Prostate gland (tissue), 2 donors: ENCODE measurements at regions not wholly inside any gene's neighbourhood (a gene's known extent, or its start where the extent isn't known, plus 50 kb on each side); places are given as distances from the start of the nearest gene placed in this dataset.

Experiments used
- CTCF ChIP-seq, 4 experiments: fragments of 200-600 bp in 2 of 4; fragments of 450-650 bp in 2 of 4; sonication (generic) in 2 of 4; IDR thresholded peaks; 1 replicate in 3 of 4; 2 replicates in 1 of 4; pipeline ENCODE4 v1.5.1; 2016 to 2019; ENCODE audit warnings: antibody characterized with exemption in 4 of 4, mild to moderate bottlenecking in 2 of 4, moderate library complexity in 2 of 4
- POLR2A ChIP-seq: fragments of 450-650 bp; IDR thresholded peaks from one replicate; pipeline ENCODE4 v1.6.1; 2016; ENCODE audit warnings: antibody characterized with exemption, mild to moderate bottlenecking

- TF ChIP-seq CTCF (IDR thresholded peaks at IDR 0.05) (no peak), POLR2A (no peak)
Observed at GRCh38 chr21:27477296-27477695, 510.4 kb upstream of the ADAMTS5 start.
